Body of pancreas (tissue), 4 donors: ENCODE measurements at regions not wholly inside any gene's neighbourhood (a gene's known extent, or its start where the extent isn't known, plus 50 kb on each side); places are given as distances from the start of the nearest gene placed in this dataset.

Experiments used
- ATAC-seq: fragments of 150-250 bp; one replicate; pipeline ENCODE4 v1.9.1; 2016
- DNase-seq, 4 donors: peaks; one replicate each; pipeline ENCODE4 v3.0.0-alpha.2; 2019
- H3K27ac ChIP-seq, 4 donors: fragments of 200-600 bp; sonication (generic); 1 replicate in 3 of 4; 2 replicates in 1 of 4; pipeline versions ENCODE4 v1.5.1 to v1.6.1; 2016 to 2019; ENCODE audit warnings: mild to moderate bottlenecking in 1 of 4, mixed read lengths in 1 of 4, moderate library complexity in 1 of 4
- H3K27me3 ChIP-seq, 2 donors: fragments of 200-600 bp; sonication (generic); one replicate each; pipeline ENCODE4 v1.6.0; 2016; ENCODE audit warnings: mild to moderate bottlenecking in 1 of 2
- H3K36me3 ChIP-seq, 2 donors: fragments of 200-600 bp; sonication (generic); replicated peaks in 1 of 2; 2 replicates each; pipeline ENCODE4 v1.5.1; 2016; ENCODE audit warnings: low read depth in 2 of 2; ENCODE audit not compliant: insufficient read depth in 1 of 2
- H3K4me1 ChIP-seq: fragments of 200-600 bp; sonication (generic); one replicate; pipeline ENCODE4 v1.6.0; 2016
- H3K4me3 ChIP-seq, 2 donors: fragments of 200-600 bp; sonication (generic); 1 replicate in 1 of 2; 2 replicates in 1 of 2; pipeline ENCODE4 v1.5.1; 2016 to 2019
- H3K9me3 ChIP-seq, 3 donors: fragments of 200-600 bp; sonication (generic); 1 replicate in 2 of 3; 2 replicates in 1 of 3; pipeline ENCODE4 v1.5.1; 2016
- CTCF ChIP-seq, 7 experiments: fragments of 450-650 bp in 4 of 7; fragments of 200-600 bp in 3 of 7; sonication (generic) in 3 of 7; IDR thresholded peaks; one replicate each; pipeline ENCODE4 v1.5.1; 2016 to 2019; ENCODE audit warnings: antibody characterized with exemption in 7 of 7
- POLR2A ChIP-seq, 3 donors: fragments of 450-650 bp; IDR thresholded peaks; one replicate each; pipeline ENCODE4 v1.6.1; 2016; ENCODE audit warnings: antibody characterized with exemption in 3 of 3, mild to moderate bottlenecking in 2 of 3
- WGBS, 2 donors: methylation state at CpG; one replicate each; pipeline ENCODE4 v1.1.5; 2017; 5-methylcytosine and 5-hydroxymethylcytosine counted together
- intact Hi-C: fragments of 100-400 bp; cut with DNase I; formaldehyde crosslinking; loops from one replicate; pipeline ENCODE4 v1.15.1; 2023

GRCh38 chr14:38089123-38089522, 118.6 kb upstream of the SSTR1 start:
- H3K4me1 ChIP-seq: no peaks in the 10 kb centered on the region
- TF ChIP-seq CTCF (IDR thresholded peaks at IDR 0.05) (no peak), POLR2A (IDR thresholded peaks at IDR 0.05) (no peak)
- no peak for ATAC-seq
- no peaks in the 10 kb centered on the region for H3K36me3 ChIP-seq
- DNase-seq: no peak
- H3K4me3 ChIP-seq: no peak overlapping the region
- WGBS, 2 donors: 54 to 65% methylated on average over 3 of the region's 3 CpGs
- no peaks in the 10 kb centered on the region for H3K27me3 ChIP-seq
- intact Hi-C loops: no loop called here
- H3K9me3 ChIP-seq: peaks cover 0 to 4% (median 0%) of the 10 kb centered on the region in 3 donors
- no peak overlapping the region for H3K27ac ChIP-seq

- TF ChIP-seq CTCF (IDR thresholded peaks at IDR 0.05): no peak
- no peak for TF ChIP-seq POLR2A (IDR thresholded peaks at IDR 0.05)
- Histone ChIP-seq H3K27me3 (no peaks in the 10 kb centered on the region), H3K4me3 (no peak overlapping the region), H3K27ac (no peak overlapping the region), H3K9me3 (peaks cover 0 to 7% (median 0%) of the 10 kb centered on the region in 3 donors), H3K36me3 (no peaks in the 10 kb centered on the region), H3K4me1 (no peaks in the 10 kb centered on the region)
- no peak for ATAC-seq
- intact Hi-C loops: no loop called here
- no peak for DNase-seq
- 64 to 68% methylated on average over 3 of the region's 3 CpGs for WGBS, 2 donors
Observed at GRCh38 chr14:38090506-38090905, 117.2 kb upstream of the SSTR1 start.

GRCh38 chr14:38098074-38098836, 109.4 kb upstream of the SSTR1 start:
- TF ChIP-seq POLR2A (IDR thresholded peaks at IDR 0.05) (no peak), CTCF (IDR thresholded peaks at IDR 0.05) (no peak)
- WGBS, 2 donors: 76 to 78% methylated on average over 4 of the region's 4 CpGs
- no peaks in the 10 kb centered on the region for H3K4me1 ChIP-seq

GRCh38 chr14:38101679-38102078, 106.0 kb upstream of the SSTR1 start:
- no peak for TF ChIP-seq CTCF (IDR thresholded peaks at IDR 0.05)
- no peak for TF ChIP-seq POLR2A (IDR thresholded peaks at IDR 0.05)
- DNase-seq (no peak), ATAC-seq (no peak)
- no peak overlapping the region for H3K4me3 ChIP-seq
- H3K4me1 ChIP-seq: no peaks in the 10 kb centered on the region
- intact Hi-C loops: no loop called here
- no peak overlapping the region for H3K27ac ChIP-seq
- H3K9me3 ChIP-seq: no peaks in the 10 kb centered on the region
- 63 to 64% methylated on average over 1 of the region's 1 CpG for WGBS, 2 donors
- no peaks in the 10 kb centered on the region for H3K27me3 ChIP-seq
- no peaks in the 10 kb centered on the region for H3K36me3 ChIP-seq

More at GRCh38 chr14:38098074-38098836, 109.4 kb upstream of the SSTR1 start:
- no peaks in the 10 kb centered on the region for H3K27me3 ChIP-seq
- ATAC-seq (no peak), DNase-seq (no peak)
- no peak overlapping the region for H3K4me3 ChIP-seq
- intact Hi-C loops: no loop called here
- peaks cover 0 to 7% (median 0%) of the 10 kb centered on the region in 3 donors for H3K9me3 ChIP-seq
- no peaks in the 10 kb centered on the region for H3K36me3 ChIP-seq
- no peak overlapping the region for H3K27ac ChIP-seq
